ENCODE measurements at regions not wholly inside any gene's neighbourhood (a gene's known extent, or its start where the extent isn't known, plus 50 kb on each side); places are given as distances from the start of the nearest gene placed in this dataset.
A peak's percentile ranks its signal among the peaks of the same experiment; 100 is the strongest.

GRCh38 chr12:87329076-87329863, 699.9 kb downstream of the C12orf50 start:
- FAIRE-seq, result no peak

- FAIRE-seq, result no peak
Measured at GRCh38 chr12:87323369-87323768, 705.8 kb downstream of the C12orf50 start.

GRCh38 chr12:87320724-87321123, 708.5 kb downstream of the C12orf50 start:
- no peak for FAIRE-seq

- no peak for FAIRE-seq
Measured at GRCh38 chr12:87317302-87317701, 711.9 kb downstream of the C12orf50 start.

GRCh38 chr12:87311206-87311605, 718.0 kb downstream of the C12orf50 start:
- FAIRE-seq, result no peak

GRCh38 chr12:87310126-87310525, 719.1 kb downstream of the C12orf50 start:
- no peak for FAIRE-seq

GRCh38 chr12:87305481-87305880, 723.7 kb downstream of the C12orf50 start:
- no peak for FAIRE-seq

- FAIRE-seq, result no peak
Measured at GRCh38 chr12:87304406-87304805, 724.8 kb downstream of the C12orf50 start.

- FAIRE-seq, result no peak
Measured at GRCh38 chr12:87303396-87304012, 725.7 kb downstream of the C12orf50 start.

GRCh38 chr12:87302126-87302745, 727.0 kb downstream of the C12orf50 start:
- no peak for FAIRE-seq

- no peak for FAIRE-seq
Measured at GRCh38 chr12:87290505-87290904, 738.7 kb downstream of the C12orf50 start.

- FAIRE-seq, result peak; percentile 15
Measured at GRCh38 chr12:87283886-87284285, 745.3 kb downstream of the C12orf50 start.

- no peak for FAIRE-seq
Measured at GRCh38 chr12:87283111-87283510, 746.1 kb downstream of the C12orf50 start.

- FAIRE-seq, result no peak
Measured at GRCh38 chr12:87280893-87281292, 748.3 kb downstream of the C12orf50 start.

- no peak for FAIRE-seq
Measured at GRCh38 chr12:87280356-87280755, 748.8 kb downstream of the C12orf50 start.

- no peak for FAIRE-seq
Measured at GRCh38 chr12:87274594-87275245, 754.5 kb downstream of the C12orf50 start.

- FAIRE-seq, result no peak
Measured at GRCh38 chr12:87272851-87273250, 756.4 kb downstream of the C12orf50 start.

- FAIRE-seq, result no peak
Measured at GRCh38 chr12:87270919-87271318, 758.3 kb downstream of the C12orf50 start.

- no peak for FAIRE-seq
Measured at GRCh38 chr12:87266305-87266704, 762.9 kb downstream of the C12orf50 start.

GRCh38 chr12:87259391-87259790, 769.8 kb downstream of the C12orf50 start:
- no peak for FAIRE-seq

- FAIRE-seq, result no peak
Measured at GRCh38 chr12:87254381-87255030, 774.7 kb downstream of the C12orf50 start.

- FAIRE-seq, result no peak
Measured at GRCh38 chr12:87253157-87253556, 776.0 kb downstream of the C12orf50 start.

GRCh38 chr12:87246726-87247125, 782.5 kb downstream of the C12orf50 start:
- no peak for FAIRE-seq
